HFF-Myc (cell line): ENCODE measurements at regions not wholly inside any gene's neighbourhood (a gene's known extent, or its start where the extent isn't known, plus 50 kb on each side); places are given as distances from the start of the nearest gene placed in this dataset.

Experiments used
- DNase-seq: peaks from one replicate; pipeline ENCODE4 v3.0.0-alpha.2; 2011; ENCODE audit warnings: low read depth; ENCODE audit errors: extremely low read depth
- H3K4me3 ChIP-seq: replicated peaks from 2 replicates; pipeline ENCODE4 v1.5.1; 2011; ENCODE audit warnings: low read depth, mild to moderate bottlenecking, control low read depth, low read length
- CTCF ChIP-seq: IDR thresholded peaks from 2 replicates; pipeline ENCODE4 v1.5.1; 2012; ENCODE audit warnings: mild to moderate bottlenecking, low read depth, low read length, control low read depth; ENCODE audit errors: missing control alignments

DNA sequence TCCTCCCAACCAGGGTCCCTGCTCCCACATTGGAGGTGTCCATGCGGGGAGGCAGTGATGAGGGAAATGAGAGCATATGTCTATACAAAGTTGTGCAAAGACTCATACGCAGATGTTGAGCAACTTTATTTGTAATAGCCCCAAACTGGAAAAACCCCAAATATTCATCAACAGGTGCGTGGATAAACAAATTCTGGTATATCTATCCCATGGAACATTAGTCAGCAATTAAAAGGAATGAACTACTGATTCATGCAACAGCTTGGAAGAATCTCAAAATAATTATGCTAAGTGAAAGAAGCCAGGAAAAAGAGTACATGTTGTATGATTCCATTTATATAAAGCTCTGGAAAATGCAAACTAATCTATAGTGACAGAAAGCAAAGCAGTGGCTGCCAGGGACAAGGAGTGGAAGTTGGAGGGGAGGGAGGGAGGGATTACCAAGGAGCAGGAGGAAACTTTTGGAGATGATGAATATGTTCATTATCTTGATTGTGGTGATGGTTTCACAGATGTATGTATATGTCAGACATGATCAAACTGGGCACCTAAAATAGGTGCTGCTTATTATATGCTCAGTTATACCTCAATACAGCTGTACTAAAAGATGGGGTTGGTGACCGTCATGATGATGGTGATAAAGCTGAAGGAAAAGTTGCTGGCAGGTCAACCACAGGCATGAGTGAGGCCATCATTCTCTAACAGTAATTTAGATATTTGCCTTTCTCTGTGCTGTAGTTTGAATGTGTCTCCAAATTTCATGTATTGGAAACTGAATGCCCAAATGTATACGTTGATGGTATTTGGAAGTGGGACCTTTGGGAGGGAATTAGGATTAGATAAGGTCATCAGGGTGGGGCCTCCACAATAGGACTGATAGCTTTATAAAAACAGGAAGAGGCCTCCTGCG is 270.9 kb downstream of the CYP26B1 start:
- H3K4me3 ChIP-seq = no peak overlapping the region
- TF ChIP-seq CTCF = no peak
- DNase-seq = no peak

- TF ChIP-seq CTCF = no peak
- DNase-seq = no peak
- no peak overlapping the region for H3K4me3 ChIP-seq
Measured at GRCh38 chr2:71872466-71873051, 275.1 kb downstream of the CYP26B1 start.

DNA sequence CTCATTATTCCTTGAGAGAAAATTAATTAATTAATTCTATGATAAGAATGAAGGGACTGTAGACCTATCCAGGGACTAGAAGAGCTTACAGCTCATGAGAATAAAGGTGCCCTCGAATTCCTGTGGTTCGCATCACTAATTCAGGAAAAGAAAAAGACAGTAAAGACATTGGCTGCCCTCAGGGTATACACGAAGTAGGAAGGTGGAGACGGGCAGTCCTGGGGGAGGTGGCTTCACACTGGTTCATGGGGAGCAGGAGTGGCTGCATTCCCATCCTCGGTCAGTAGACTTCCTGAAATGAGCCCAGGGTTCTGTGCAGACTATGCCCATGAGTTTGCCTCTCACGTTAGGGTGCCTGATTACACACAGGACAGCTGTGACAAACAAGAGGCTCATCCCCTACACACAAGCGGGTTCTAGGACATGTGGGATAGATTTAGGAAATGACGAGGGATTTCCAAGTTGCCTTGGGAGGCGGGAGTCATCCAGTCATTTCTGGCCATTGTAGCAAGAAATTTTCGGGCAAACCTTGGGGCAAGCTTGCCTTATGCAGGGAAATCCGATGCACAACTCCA is 282.2 kb downstream of the CYP26B1 start:
- no peak for DNase-seq
- no peak for TF ChIP-seq CTCF
- no peak overlapping the region for H3K4me3 ChIP-seq

DNA sequence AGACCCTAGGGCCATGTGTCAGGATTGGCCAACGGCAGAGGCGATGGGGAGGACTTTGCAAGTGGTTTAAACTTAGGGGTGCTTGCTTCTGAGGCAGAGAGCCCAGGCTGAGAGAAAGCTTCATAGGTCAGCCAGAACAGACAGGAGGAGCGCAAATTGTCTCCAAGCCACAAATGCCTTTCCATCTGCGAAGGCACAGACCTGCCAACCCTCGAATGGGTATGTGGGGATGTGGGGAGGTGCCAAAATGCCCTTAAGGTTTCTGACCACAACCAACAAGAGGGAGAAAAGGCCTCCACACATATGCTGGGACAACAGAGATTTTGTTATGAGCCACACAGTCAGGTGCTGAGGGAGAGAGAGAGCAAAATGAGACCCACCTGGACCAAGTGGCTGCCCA is 283.6 kb downstream of the CYP26B1 start:
- DNase-seq = no peak
- no peak overlapping the region for H3K4me3 ChIP-seq
- no peak for TF ChIP-seq CTCF

- no peak overlapping the region for H3K4me3 ChIP-seq
- DNase-seq = no peak
- TF ChIP-seq CTCF = no peak
Measured at GRCh38 chr2:71863396-71863795, 284.3 kb downstream of the CYP26B1 start.

GRCh38 chr2:71862921-71863320 is 284.7 kb downstream of the CYP26B1 start:
- no peak overlapping the region for H3K4me3 ChIP-seq
- TF ChIP-seq CTCF = no peak
- no peak for DNase-seq
